K562 (cell line): ENCODE measurements at regions not wholly inside any gene's neighbourhood (a gene's known extent, or its start where the extent isn't known, plus 50 kb on each side); places are given as distances from the start of the nearest gene placed in this dataset.

Experiments
- CBX1 ChIP-seq: sonication (generic); IDR thresholded peaks from 2 replicates; pipeline ENCODE4 v1.6.1; 2016; ENCODE audit warnings: antibody characterized with exemption, low read depth, mild to moderate bottlenecking
- CTCF ChIP-seq, 3 experiments: IDR thresholded peaks in 2 of 3; conservative IDR thresholded peaks in 1 of 3; 2 replicates each; pipeline ENCODE4 v1.5.1; 2011 to 2012; ENCODE audit warnings: low read length in 3 of 3, mild to moderate bottlenecking in 3 of 3, control low read depth in 2 of 3, improper control_type of control experiment in 1 of 3, inconsistent platforms in 1 of 3, low read depth in 1 of 3, mixed read lengths in 1 of 3, moderate library complexity in 1 of 3; ENCODE audit not compliant: insufficient read depth in 2 of 3
- ETV5 ChIP-seq: sonication (generic); formaldehyde crosslinking; IDR thresholded peaks from 2 replicates; pipeline ENCODE4 v1.4.0; 2020; ENCODE audit warnings: low read depth, mild to moderate bottlenecking, missing genetic modification reagents
- NFIC ChIP-seq: fragments of 450-650 bp; IDR thresholded peaks from 2 replicates; pipeline ENCODE4 v1.6.1; 2017; ENCODE audit warnings: mild to moderate bottlenecking, inconsistent platforms
- POLR2A ChIP-seq: fragments of 450-650 bp; conservative IDR thresholded peaks from 2 replicates; pipeline ENCODE4 v1.6.1; 2016
- REST ChIP-seq, 2 experiments: fragments of 450-650 bp; formaldehyde crosslinking in 1 of 2; IDR thresholded peaks; 2 replicates each; pipeline versions ENCODE4 v1.4.0 to v1.6.1; 2014 to 2020; ENCODE audit warnings: mild to moderate bottlenecking in 2 of 2, borderline replicate concordance in 1 of 2, low read depth in 1 of 2
- SETDB1 ChIP-seq: IDR thresholded peaks from one replicate; pipeline ENCODE4 v1.6.1; 2012; ENCODE audit warnings: low read length, control low read depth, inconsistent platforms
- YY1 ChIP-seq, 3 experiments: IDR thresholded peaks; 2 replicates each; pipeline ENCODE4 v1.6.1; 2011; ENCODE audit warnings: low read length in 2 of 3, mild to moderate bottlenecking in 2 of 3, moderate library complexity in 2 of 3, borderline replicate concordance in 1 of 3, control low read depth in 1 of 3, low read depth in 1 of 3; ENCODE audit not compliant: insufficient read depth in 3 of 3, insufficient replicate concordance in 2 of 3, control insufficient read depth in 1 of 3, insufficient read length in 1 of 3; ENCODE audit errors: extremely low read depth in 1 of 3
- TF ChIP-seq, protein P1 (sequence below): sonication (generic); formaldehyde crosslinking; IDR thresholded peaks from 2 replicates; pipeline ENCODE4 v1.8.1; 2022; ENCODE audit warnings: missing genetic modification reagents

GRCh38 chr3:31102196-31102879 is 207.9 kb upstream of the GADL1 start:
- TF ChIP-seq POLR2A (no peak), CBX1 (no peak), CTCF (IDR thresholded peaks at IDR 0.05 in 2 of 3, conservative IDR thresholded peaks at IDR 0.05 in 1 of 3; ENCODE audit: insufficient read depth in 2 of 3, low read depth in 1 of 3, low read length in 3 of 3) (no peak), REST (IDR thresholded peaks at IDR 0.05; ENCODE audit: borderline replicate concordance) (no peak), REST (CRISPR knock-in tag; IDR thresholded peaks at IDR 0.05; ENCODE audit: low read depth) (no peak), YY1 (IDR thresholded peaks at IDR 0.05; ENCODE audit: borderline replicate concordance in 1 of 3, control insufficient read depth in 1 of 3, extremely low read depth in 1 of 3, insufficient read depth in 3 of 3, insufficient read length in 1 of 3, insufficient replicate concordance in 2 of 3, low read depth in 1 of 3, low read length in 2 of 3) (no peak), SETDB1 (no peak), NFIC (no peak), ETV5 (CRISPR knock-in tag) (no peak)
- TF ChIP-seq, protein P1, sequence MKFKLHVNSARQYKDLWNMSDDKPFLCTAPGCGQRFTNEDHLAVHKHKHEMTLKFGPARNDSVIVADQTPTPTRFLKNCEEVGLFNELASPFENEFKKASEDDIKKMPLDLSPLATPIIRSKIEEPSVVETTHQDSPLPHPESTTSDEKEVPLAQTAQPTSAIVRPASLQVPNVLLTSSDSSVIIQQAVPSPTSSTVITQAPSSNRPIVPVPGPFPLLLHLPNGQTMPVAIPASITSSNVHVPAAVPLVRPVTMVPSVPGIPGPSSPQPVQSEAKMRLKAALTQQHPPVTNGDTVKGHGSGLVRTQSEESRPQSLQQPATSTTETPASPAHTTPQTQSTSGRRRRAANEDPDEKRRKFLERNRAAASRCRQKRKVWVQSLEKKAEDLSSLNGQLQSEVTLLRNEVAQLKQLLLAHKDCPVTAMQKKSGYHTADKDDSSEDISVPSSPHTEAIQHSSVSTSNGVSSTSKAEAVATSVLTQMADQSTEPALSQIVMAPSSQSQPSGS (CRISPR knock-in tag): no peak
